NCI-H2196 (cell line): ENCODE measurements at regions not wholly inside any gene's neighbourhood (a gene's known extent, or its start where the extent isn't known, plus 50 kb on each side); places are given as distances from the start of the nearest gene placed in this dataset.
"Not testable (repeated sequence)": the region's sequence is repeated elsewhere in the genome, so short reads cannot be mapped to it uniquely, and the experiment has no call there.

Experiments
- DNase-seq: peaks from one replicate; lab custom pipeline; 2025; ENCODE audit not compliant: unreplicated experiment; lab: John Stamatoyannopoulos, UW

- DNase-seq = no peak
These were observed 280.9 kb downstream of the FGFR2 start for GRCh38 chr10:121317374-121317773.

- no peak for DNase-seq
These were observed 276.2 kb downstream of the FGFR2 start for GRCh38 chr10:121322046-121322445.

GRCh38 chr10:121322776-121323175 lies 275.5 kb downstream of the FGFR2 start:
- no peak for DNase-seq

GRCh38 chr10:121323443-121323842 lies 274.8 kb downstream of the FGFR2 start:
- no peak for DNase-seq

GRCh38 chr10:121324678-121325213 lies 273.5 kb downstream of the FGFR2 start:
- no peak for DNase-seq

- no peak for DNase-seq
These were observed 272.6 kb downstream of the FGFR2 start for GRCh38 chr10:121325490-121326231.

GRCh38 chr10:121326905-121327304 lies 271.3 kb downstream of the FGFR2 start:
- no peak for DNase-seq

- DNase-seq = no peak
These were observed 270.5 kb downstream of the FGFR2 start for GRCh38 chr10:121327727-121328126.

- not testable (repeated sequence) for DNase-seq
These were observed 268.6 kb downstream of the FGFR2 start for GRCh38 chr10:121329631-121330030.

- DNase-seq = no peak
These were observed 267.7 kb downstream of the FGFR2 start for GRCh38 chr10:121330563-121330962.

GRCh38 chr10:121332353-121332752 lies 265.9 kb downstream of the FGFR2 start:
- no peak for DNase-seq

GRCh38 chr10:121332829-121333765 lies 265.1 kb downstream of the FGFR2 start:
- DNase-seq = no peak

GRCh38 chr10:121335386-121335925 lies 262.8 kb downstream of the FGFR2 start:
- no peak for DNase-seq

GRCh38 chr10:121337427-121337826 lies 260.8 kb downstream of the FGFR2 start:
- no peak for DNase-seq

- no peak for DNase-seq
These were observed 259.9 kb downstream of the FGFR2 start for GRCh38 chr10:121338206-121338980.

- no peak for DNase-seq
These were observed 259.1 kb downstream of the FGFR2 start for GRCh38 chr10:121339114-121339513.

- DNase-seq = no peak
These were observed 257.9 kb downstream of the FGFR2 start for GRCh38 chr10:121340271-121340831.

GRCh38 chr10:121351540-121351939 lies 246.7 kb downstream of the FGFR2 start:
- no peak for DNase-seq

- DNase-seq = no peak
These were observed 245.9 kb downstream of the FGFR2 start for GRCh38 chr10:121352231-121352855.

- no peak for DNase-seq
These were observed 243.1 kb downstream of the FGFR2 start for GRCh38 chr10:121355161-121355560.
